SH-SY5Y (cell line): ENCODE measurements at regions not wholly inside any gene's neighbourhood (a gene's known extent, or its start where the extent isn't known, plus 50 kb on each side); places are given as distances from the start of the nearest gene placed in this dataset.

Experiments used
- GATA2 ChIP-seq: IDR thresholded peaks from 2 replicates; pipeline ENCODE4 v1.6.1; 2011; ENCODE audit warnings: mild to moderate bottlenecking, low read depth, low read length
- GATA3 ChIP-seq: IDR thresholded peaks from 2 replicates; pipeline ENCODE4 v1.6.1; 2011; ENCODE audit warnings: low read depth, mild to moderate bottlenecking, low read length, moderate library complexity

- TF ChIP-seq GATA2 (no peak), GATA3 (no peak)
Measured at GRCh38 chr22:34281738-34282137, 361.5 kb upstream of the LARGE1 start.
